CD14-positive monocyte (primary cell): ENCODE measurements at regions not wholly inside any gene's neighbourhood (a gene's known extent, or its start where the extent isn't known, plus 50 kb on each side); places are given as distances from the start of the nearest gene placed in this dataset.

Source experiments
- DNase-seq, 3 donors: peaks; one replicate each; pipeline ENCODE4 v3.0.0-alpha.2; 2011 to 2022
- H2AFZ ChIP-seq: 2 replicates; pipeline ENCODE4 v1.6.0; 2012; ENCODE audit warnings: mild to moderate bottlenecking, low read depth, low read length, inconsistent platforms; ENCODE audit not compliant: insufficient read depth, poor library complexity, severe bottlenecking
- H3K27ac ChIP-seq, 2 donors: 1 replicate in 1 of 2; 2 replicates in 1 of 2; pipeline ENCODE4 v1.5.1; 2012 to 2013; ENCODE audit warnings: low read length in 2 of 2, control low read depth in 1 of 2, inconsistent platforms in 1 of 2, low read depth in 1 of 2, mild to moderate bottlenecking in 1 of 2
- H3K27me3 ChIP-seq, 2 donors: one replicate each; pipeline versions ENCODE4 v1.6.0 to v1.6.1; 2011 to 2013; ENCODE audit warnings: low read length in 2 of 2; ENCODE audit not compliant: control insufficient read depth in 2 of 2, insufficient read depth in 2 of 2
- H3K36me3 ChIP-seq, 2 donors: replicated peaks in 1 of 2; 1 replicate in 1 of 2; 2 replicates in 1 of 2; pipeline versions ENCODE4 v1.5.1 to v1.6.1; 2012 to 2013; ENCODE audit warnings: low read length in 2 of 2, control low read depth in 1 of 2, inconsistent platforms in 1 of 2, mild to moderate bottlenecking in 1 of 2; ENCODE audit not compliant: insufficient read depth in 2 of 2, control insufficient read depth in 1 of 2
- H3K4me1 ChIP-seq, 2 donors: 1 replicate in 1 of 2; 2 replicates in 1 of 2; pipeline versions ENCODE4 v1.5.1 to v1.6.1; 2012 to 2013; ENCODE audit warnings: low read length in 2 of 2, control low read depth in 1 of 2, inconsistent platforms in 1 of 2, mild to moderate bottlenecking in 1 of 2, moderate library complexity in 1 of 2; ENCODE audit not compliant: insufficient read depth in 2 of 2, control insufficient read depth in 1 of 2
- H3K4me2 ChIP-seq: replicated peaks from 2 replicates; pipeline ENCODE3; 2012; ENCODE audit warnings: low read length, moderate library complexity, mild to moderate bottlenecking; ENCODE audit not compliant: poor library complexity, severe bottlenecking; ENCODE audit errors: extremely low read depth
- H3K4me3 ChIP-seq, 3 experiments: fragments of 200-600 bp in 1 of 3; sonication (generic) in 1 of 3; replicated peaks in 1 of 3; 1 replicate in 2 of 3; 2 replicates in 1 of 3; pipeline ENCODE4 v1.5.1; 2011 to 2013; ENCODE audit warnings: low read length in 3 of 3, mild to moderate bottlenecking in 3 of 3, control low read depth in 2 of 3, low read depth in 2 of 3, inconsistent platforms in 1 of 3, moderate library complexity in 1 of 3
- H3K79me2 ChIP-seq: 2 replicates; pipeline ENCODE4 v1.6.0; 2012; ENCODE audit warnings: mild to moderate bottlenecking, control low read depth, inconsistent platforms, low read length, moderate library complexity; ENCODE audit not compliant: insufficient read depth
- H3K9ac ChIP-seq: 2 replicates; pipeline ENCODE4 v1.6.0; 2017; ENCODE audit warnings: low read length, mild to moderate bottlenecking; ENCODE audit not compliant: insufficient read depth, poor library complexity, severe bottlenecking
- H3K9me3 ChIP-seq, 2 donors: replicated peaks in 1 of 2; 1 replicate in 1 of 2; 2 replicates in 1 of 2; pipeline versions ENCODE4 v1.5.1 to v1.6.1; 2012 to 2013; ENCODE audit warnings: low read length in 2 of 2, control low read depth in 1 of 2; ENCODE audit not compliant: control insufficient read depth in 1 of 2, insufficient read depth in 1 of 2
- H4K20me1 ChIP-seq: 2 replicates; pipeline ENCODE4 v1.6.0; 2012; ENCODE audit warnings: mild to moderate bottlenecking, low read length, control low read depth, moderate library complexity; ENCODE audit not compliant: insufficient read depth
- H3K27ac Mint-ChIP-seq, 7 donors: one replicate each; pipeline ENCODE4 v1.8.0; 2020; ENCODE audit warnings: mild to moderate bottlenecking in 7 of 7, mixed read lengths in 7 of 7, moderate library complexity in 6 of 7, inconsistent platforms in 2 of 7
- H3K27me3 Mint-ChIP-seq, 3 donors: one replicate each; pipeline ENCODE4 v1.8.0; 2021 to 2022; ENCODE audit warnings: low read depth in 3 of 3, mild to moderate bottlenecking in 3 of 3, mixed read lengths in 3 of 3, moderate library complexity in 3 of 3, inconsistent platforms in 1 of 3
- H3K36me3 Mint-ChIP-seq, 2 donors: one replicate each; pipeline ENCODE4 v1.8.0; 2020; ENCODE audit warnings: mixed read lengths in 2 of 2, inconsistent platforms in 1 of 2, mild to moderate bottlenecking in 1 of 2
- H3K4me1 Mint-ChIP-seq: one replicate; pipeline ENCODE4 v1.8.0; 2020; ENCODE audit warnings: mild to moderate bottlenecking, mixed read lengths
- H3K4me3 Mint-ChIP-seq, 2 donors: one replicate each; pipeline ENCODE4 v1.8.0; 2020; ENCODE audit warnings: mild to moderate bottlenecking in 2 of 2, mixed read lengths in 2 of 2, moderate library complexity in 1 of 2
- H3K9me3 Mint-ChIP-seq, 7 donors: one replicate each; pipeline ENCODE4 v1.8.0; 2020 to 2022; ENCODE audit warnings: mixed read lengths in 7 of 7, mild to moderate bottlenecking in 6 of 7, moderate library complexity in 6 of 7, inconsistent platforms in 2 of 7
- CTCF ChIP-seq: fragments of 200-600 bp; IDR thresholded peaks from one replicate; pipeline ENCODE4 v1.8.0; 2022; ENCODE audit warnings: antibody characterized with exemption, mild to moderate bottlenecking
- WGBS: methylation state at CpG from one replicate; pipeline ENCODE4 v1.1.5; 2013; ENCODE audit warnings: missing lambda C conversion rate; ENCODE audit not compliant: insufficient coverage; 5-methylcytosine and 5-hydroxymethylcytosine counted together
- intact Hi-C, 2 donors: fragments of 100-400 bp; cut with micrococcal nuclease; formaldehyde crosslinking; loops; one replicate each; pipeline versions ENCODE4 v1.15.0 to v1.15.1; 2023

- Mint-ChIP-seq H3K27ac (no peak overlapping the region), H3K4me3 (no peak overlapping the region)
- intact Hi-C loops: no loop called here
These were observed 633.7 kb upstream of the GJE1 start for GRCh38 chr6:141498977-141499376.

GRCh38 chr6:141492521-141493284 is 640.0 kb upstream of the GJE1 start:
- Histone ChIP-seq H3K4me3 (no peak overlapping the region), H3K27ac (no peak overlapping the region), H3K4me1 (no peaks in the 10 kb centered on the region), H2AFZ (no peak overlapping the region), H3K36me3 (no peaks in the 10 kb centered on the region), H3K9me3 (peaks cover 0 to 5% of the 10 kb centered on the region in 2 donors), H3K27me3 (no peaks in the 10 kb centered on the region), H4K20me1 (no peaks in the 10 kb centered on the region), H3K79me2 (no peaks in the 10 kb centered on the region), H3K4me2 (no peak overlapping the region), H3K9ac (no peak overlapping the region)
- no peak for TF ChIP-seq CTCF
- no peaks in the 10 kb centered on the region for H3K27me3 Mint-ChIP-seq
- H3K9me3 Mint-ChIP-seq: peaks cover 7 to 23% (median 11%) of the 10 kb centered on the region in 7 donors
- no CpG with 5 or more reads among the region's 2 CpGs for WGBS
- H3K4me1 Mint-ChIP-seq: peaks cover 4% of the 10 kb centered on the region
- no peaks in the 10 kb centered on the region for H3K36me3 Mint-ChIP-seq
- H3K27ac Mint-ChIP-seq: no peak overlapping the region
- intact Hi-C loops: no loop called here
- no peak for DNase-seq
- H3K4me3 Mint-ChIP-seq: no peak overlapping the region

More at GRCh38 chr6:141498977-141499376, 633.7 kb upstream of the GJE1 start:
- WGBS: no CpG with 5 or more reads among the region's 3 CpGs
- Histone ChIP-seq H2AFZ (no peak overlapping the region), H3K27ac (no peak overlapping the region), H3K79me2 (no peaks in the 10 kb centered on the region), H3K36me3 (no peaks in the 10 kb centered on the region), H3K4me2 (no peak overlapping the region), H3K27me3 (no peaks in the 10 kb centered on the region), H3K4me3 (no peak overlapping the region), H3K4me1 (no peaks in the 10 kb centered on the region), H3K9ac (no peak overlapping the region), H4K20me1 (no peaks in the 10 kb centered on the region), H3K9me3 (peaks cover 0 to 5% of the 10 kb centered on the region in 2 donors)
- DNase-seq: no peak
- no peaks in the 10 kb centered on the region for H3K27me3 Mint-ChIP-seq
- peaks cover 6 to 28% (median 10%) of the 10 kb centered on the region in 7 donors for H3K9me3 Mint-ChIP-seq
- no peak for TF ChIP-seq CTCF
- no peaks in the 10 kb centered on the region for H3K4me1 Mint-ChIP-seq
- H3K36me3 Mint-ChIP-seq: no peaks in the 10 kb centered on the region
